HepG2 (cell line): ENCODE measurements at regions not wholly inside any gene's neighbourhood (a gene's known extent, or its start where the extent isn't known, plus 50 kb on each side); places are given as distances from the start of the nearest gene placed in this dataset.

ENCODE experiments used
- ATAC-seq: fragments of 200-7000 bp; cut with Tn5 transposase; 3 replicates; pipeline ENCODE4 v1.9.1; 2020; ENCODE audit warnings: mild to moderate bottlenecking, moderate library complexity
- BruUV-seq: library from RNA; stranded (reverse); fragments of 400-500 nt; replicated peaks from 2 replicates; lab custom pipeline; 2021; lab: Mats Ljungman, UMichigan
- CTCF ChIA-PET: fragments of 300-600 bp; formaldehyde crosslinking; extraction: SDS; loops from one replicate; lab custom pipeline; 2021; ENCODE audit warnings: low total read pairs, inconsistent platforms, low intra/inter-chr PET ratio; lab: Yijun Ruan, JAX
- POLR2A ChIA-PET: fragments of 350-600 bp; sonication (Branson Sonifier 250); formaldehyde crosslinking; loops from one replicate; lab custom pipeline; 2020; ENCODE audit warnings: antibody characterized with exemption, inconsistent platforms; lab: Yijun Ruan, JAX
- DNase-seq: peaks from one replicate; pipeline ENCODE4 v3.0.0-alpha.2; 2015; ENCODE audit warnings: low spot score
- FAIRE-seq: peaks from 3 replicates; lab custom pipeline; 2011; peaks lifted over from hg19 to GRCh38; lab: Jason Lieb, UNC
- H2AFZ ChIP-seq: one replicate; pipeline ENCODE4 v1.6.1; 2011; ENCODE audit warnings: low read length, inconsistent platforms
- H3K27ac ChIP-seq: fragments of 300-600 bp; 3 replicates; pipeline ENCODE4 v1.8.0; 2011; ENCODE audit warnings: mixed run types, mild to moderate bottlenecking, mixed read lengths, low read length, inconsistent platforms; ENCODE audit not compliant: insufficient read depth; ENCODE audit errors: extremely low read length
- H3K27me3 ChIP-seq, 2 experiments: fragments of 200-600 bp in 1 of 2; 2 replicates in 1 of 2; 3 replicates in 1 of 2; pipeline versions ENCODE4 v1.6.0 to v1.8.0; 2011; ENCODE audit warnings: low read length in 2 of 2, mild to moderate bottlenecking in 2 of 2, moderate library complexity in 2 of 2, inconsistent platforms in 1 of 2; ENCODE audit not compliant: insufficient read depth in 2 of 2, control insufficient read depth in 1 of 2
- H3K36me3 ChIP-seq, 2 experiments: fragments of 200-600 bp in 1 of 2; replicated peaks in 1 of 2; 2 replicates in 1 of 2; 3 replicates in 1 of 2; pipeline versions ENCODE4 v1.5.1 to v1.8.0; 2011; ENCODE audit warnings: low read length in 2 of 2, inconsistent platforms in 1 of 2; ENCODE audit not compliant: insufficient read depth in 2 of 2, control insufficient read depth in 1 of 2
- H3K4me1 ChIP-seq: 2 replicates; pipeline ENCODE4 v1.5.1; 2012; ENCODE audit warnings: low read length, inconsistent platforms; ENCODE audit not compliant: insufficient read depth
- H3K4me2 ChIP-seq: 2 replicates; pipeline ENCODE4 v1.6.0; 2011; ENCODE audit warnings: low read depth, low read length, inconsistent platforms
- H3K4me3 ChIP-seq, 3 experiments: fragments of 200-600 bp in 1 of 3; sonication (generic), shearing (Covaris generic) in 1 of 3; replicated peaks in 1 of 3; 2 replicates each; pipeline ENCODE4 v1.5.1; 2011 to 2016; ENCODE audit warnings: low read length in 3 of 3, inconsistent platforms in 2 of 3, low read depth in 2 of 3, mild to moderate bottlenecking in 2 of 3, control low read depth in 1 of 3, mixed read lengths in 1 of 3; ENCODE audit not compliant: insufficient read depth in 1 of 3
- H3K79me2 ChIP-seq: one replicate; pipeline ENCODE4 v1.6.1; 2011; ENCODE audit warnings: low read length, inconsistent platforms; ENCODE audit not compliant: insufficient read depth
- H3K9ac ChIP-seq: 2 replicates; pipeline ENCODE4 v1.6.0; 2011; ENCODE audit warnings: mild to moderate bottlenecking, low read depth, low read length, inconsistent platforms; ENCODE audit not compliant: insufficient read depth
- H3K9me3 ChIP-seq: 2 replicates; pipeline ENCODE4 v1.5.1; 2012; ENCODE audit warnings: mild to moderate bottlenecking, low read length
- H4K20me1 ChIP-seq: 2 replicates; pipeline ENCODE4 v1.6.0; 2011; ENCODE audit warnings: inconsistent platforms, mild to moderate bottlenecking, low read length, moderate library complexity; ENCODE audit not compliant: insufficient read depth
- EHMT2 ChIP-seq: fragments of 200-600 bp; sonication (generic); IDR thresholded peaks from 2 replicates; pipeline ENCODE4 v1.7.0; 2017; ENCODE audit warnings: antibody characterized with exemption, low read depth, low read length, borderline replicate concordance
- ELF4 ChIP-seq: sonication (generic); formaldehyde crosslinking; IDR thresholded peaks from 2 replicates; pipeline ENCODE4 v1.5.0; 2020; ENCODE audit warnings: missing genetic modification reagents, mild to moderate bottlenecking, moderate library complexity, borderline replicate concordance
- NFRKB ChIP-seq: fragments of 450-650 bp; IDR thresholded peaks from 2 replicates; pipeline ENCODE4 v1.6.1; 2017
- ZBTB38 ChIP-seq: sonication (generic); formaldehyde crosslinking; IDR thresholded peaks from 2 replicates; pipeline ENCODE4 v1.5.1; 2020; ENCODE audit warnings: mild to moderate bottlenecking, missing genetic modification reagents
- ZNF546 ChIP-seq: sonication (generic); formaldehyde crosslinking; conservative IDR thresholded peaks from 2 replicates; pipeline ENCODE4 v1.8.1; 2023; ENCODE audit warnings: mild to moderate bottlenecking, missing genetic modification reagents
- WGBS: methylation state at CpG from one replicate; pipeline ENCODE4 v1.1.6; 2017; ENCODE audit warnings: low lambda C conversion rate; 5-methylcytosine and 5-hydroxymethylcytosine counted together
- in situ Hi-C: cut with HindIII; loops from 2 replicates; pipeline ENCODE4 v1.10.0; 2017; ENCODE audit warnings: low pct_unique_long_range_greater_than_20kb; ENCODE audit not compliant: extremely low pct_ligation_motif_present
- intact Hi-C: fragments of 100-400 bp; cut with micrococcal nuclease; formaldehyde crosslinking; loops from one replicate; pipeline ENCODE4 v1.10.0; 2022; ENCODE audit not compliant: unreplicated experiment
- TF ChIP-seq, protein P1 (sequence below): sonication (generic); formaldehyde crosslinking; IDR thresholded peaks from 2 replicates; pipeline ENCODE4 v1.4.0; 2020; ENCODE audit warnings: missing genetic modification reagents, mild to moderate bottlenecking, borderline replicate concordance
- TF ChIP-seq, protein P2 (sequence below), 2 experiments: sonication (generic) in 1 of 2; formaldehyde crosslinking in 1 of 2; IDR thresholded peaks; 2 replicates each; pipeline versions ENCODE4 v1.6.1 to v1.9.0; 2014 to 2022; ENCODE audit warnings: antibody characterized with exemption in 1 of 2, borderline replicate concordance in 1 of 2, inconsistent platforms in 1 of 2, low read depth in 1 of 2, missing genetic modification reagents in 1 of 2
- TF ChIP-seq, protein P3 (sequence below): sonication (generic); formaldehyde crosslinking; IDR thresholded peaks from 2 replicates; pipeline ENCODE4 v1.8.1; 2023; ENCODE audit warnings: mild to moderate bottlenecking, moderate library complexity, missing genetic modification reagents

DNA sequence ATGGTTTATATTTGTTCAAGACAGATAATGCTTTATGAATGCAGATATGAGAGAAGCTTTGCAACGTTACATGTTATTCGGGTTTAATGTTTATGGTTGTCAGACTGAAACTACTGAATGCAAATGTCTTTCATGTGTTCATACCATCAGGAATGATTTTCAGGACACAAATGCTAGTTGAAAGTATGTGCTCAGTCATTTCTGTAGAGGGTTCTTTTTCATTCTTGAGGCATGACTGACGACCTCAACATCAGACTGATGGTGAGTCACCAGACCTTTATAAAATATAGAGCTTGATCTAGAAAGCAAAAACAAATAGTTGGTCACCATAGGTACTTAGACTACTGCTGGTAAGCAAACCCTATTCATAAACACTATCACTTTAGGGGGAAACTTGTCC is 287.3 kb upstream of the NUDT12 start:
- POLR2A ChIA-PET: no interaction called here
- BruUV-seq: no TSS peak
- no peak for DNase-seq
- H3K27me3 ChIP-seq: no peaks in the 10 kb centered on the region
- WGBS: 7% methylated on average over 3 of the region's 3 CpGs
- H3K4me3 ChIP-seq: no peak overlapping the region
- H3K9me3 ChIP-seq: no peaks in the 10 kb centered on the region
- no peaks in the 10 kb centered on the region for H3K79me2 ChIP-seq
- FAIRE-seq: no peak
- CTCF ChIA-PET: no interaction called here
- in situ Hi-C loops: no loop called here
- TF ChIP-seq, protein P1, sequence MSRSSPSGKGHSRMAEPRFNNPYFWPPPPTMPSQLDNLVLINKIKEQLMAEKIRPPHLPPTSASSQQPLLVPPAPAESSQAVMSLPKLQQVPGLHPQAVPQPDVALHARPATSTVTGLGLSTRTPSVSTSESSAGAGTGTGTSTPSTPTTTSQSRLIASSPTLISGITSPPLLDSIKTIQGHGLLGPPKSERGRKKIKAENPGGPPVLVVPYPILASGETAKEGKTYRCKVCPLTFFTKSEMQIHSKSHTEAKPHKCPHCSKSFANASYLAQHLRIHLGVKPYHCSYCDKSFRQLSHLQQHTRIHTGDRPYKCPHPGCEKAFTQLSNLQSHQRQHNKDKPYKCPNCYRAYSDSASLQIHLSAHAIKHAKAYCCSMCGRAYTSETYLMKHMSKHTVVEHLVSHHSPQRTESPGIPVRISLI (CRISPR knock-in tag): no peak
- no peak for TF ChIP-seq ZNF546 (CRISPR knock-in tag)
- no peak for TF ChIP-seq NFRKB
- TF ChIP-seq ELF4 (CRISPR knock-in tag): no peak
- no peak for TF ChIP-seq ZBTB38
- TF ChIP-seq, protein P2, sequence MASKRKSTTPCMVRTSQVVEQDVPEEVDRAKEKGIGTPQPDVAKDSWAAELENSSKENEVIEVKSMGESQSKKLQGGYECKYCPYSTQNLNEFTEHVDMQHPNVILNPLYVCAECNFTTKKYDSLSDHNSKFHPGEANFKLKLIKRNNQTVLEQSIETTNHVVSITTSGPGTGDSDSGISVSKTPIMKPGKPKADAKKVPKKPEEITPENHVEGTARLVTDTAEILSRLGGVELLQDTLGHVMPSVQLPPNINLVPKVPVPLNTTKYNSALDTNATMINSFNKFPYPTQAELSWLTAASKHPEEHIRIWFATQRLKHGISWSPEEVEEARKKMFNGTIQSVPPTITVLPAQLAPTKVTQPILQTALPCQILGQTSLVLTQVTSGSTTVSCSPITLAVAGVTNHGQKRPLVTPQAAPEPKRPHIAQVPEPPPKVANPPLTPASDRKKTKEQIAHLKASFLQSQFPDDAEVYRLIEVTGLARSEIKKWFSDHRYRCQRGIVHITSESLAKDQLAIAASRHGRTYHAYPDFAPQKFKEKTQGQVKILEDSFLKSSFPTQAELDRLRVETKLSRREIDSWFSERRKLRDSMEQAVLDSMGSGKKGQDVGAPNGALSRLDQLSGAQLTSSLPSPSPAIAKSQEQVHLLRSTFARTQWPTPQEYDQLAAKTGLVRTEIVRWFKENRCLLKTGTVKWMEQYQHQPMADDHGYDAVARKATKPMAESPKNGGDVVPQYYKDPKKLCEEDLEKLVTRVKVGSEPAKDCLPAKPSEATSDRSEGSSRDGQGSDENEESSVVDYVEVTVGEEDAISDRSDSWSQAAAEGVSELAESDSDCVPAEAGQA (IDR thresholded peaks at IDR 0.05; ENCODE audit: low read depth): no peak
- TF ChIP-seq, protein P2 (CRISPR knock-in tag; IDR thresholded peaks at IDR 0.05; ENCODE audit: borderline replicate concordance): no peak
- TF ChIP-seq, protein P3, sequence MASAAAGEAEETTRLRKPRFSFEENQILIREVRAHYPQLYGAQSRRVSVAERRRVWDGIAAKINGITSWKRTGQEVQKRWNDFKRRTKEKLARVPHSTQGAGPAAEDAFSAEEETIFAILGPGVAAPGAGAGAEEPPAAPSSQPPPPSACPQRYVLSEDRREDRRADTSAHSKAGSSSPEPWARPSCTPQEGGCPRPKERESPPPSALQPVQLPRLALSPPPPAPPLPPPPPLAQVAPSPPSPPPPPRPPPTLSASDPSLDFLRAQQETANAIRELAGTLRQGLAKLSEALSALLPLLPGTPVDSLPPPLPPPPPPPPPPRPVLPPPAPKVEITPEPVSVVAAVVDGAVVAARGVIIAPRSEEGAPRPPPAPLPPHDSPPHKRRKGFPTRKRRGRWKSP (CRISPR knock-in tag): no peak
- no peak for TF ChIP-seq EHMT2
- H3K4me2 ChIP-seq: no peak overlapping the region
- H2AFZ ChIP-seq: no peak overlapping the region
- no peak overlapping the region for H3K27ac ChIP-seq
- no peaks in the 10 kb centered on the region for H4K20me1 ChIP-seq
- no peak overlapping the region for H3K9ac ChIP-seq
- H3K4me1 ChIP-seq: no peaks in the 10 kb centered on the region
- no peak for ATAC-seq
- intact Hi-C loops: no loop called here
- H3K36me3 ChIP-seq: no peaks in the 10 kb centered on the region
